Peyer's patch (tissue), 4 donors: ENCODE measurements at regions not wholly inside any gene's neighbourhood (a gene's known extent, or its start where the extent isn't known, plus 50 kb on each side); places are given as distances from the start of the nearest gene placed in this dataset.

Source experiments
- DNase-seq, 3 donors: peaks; one replicate each; pipeline ENCODE4 v3.0.0-alpha.2; 2017 to 2019
- H3K27ac ChIP-seq, 4 donors: fragments of 200-600 bp; sonication (generic); one replicate each; pipeline ENCODE4 v1.5.1; 2016 to 2019
- H3K27me3 ChIP-seq, 2 donors: fragments of 200-600 bp; sonication (generic); one replicate each; pipeline ENCODE4 v1.5.1; 2019
- H3K36me3 ChIP-seq, 3 donors: fragments of 200-600 bp; sonication (generic); one replicate each; pipeline ENCODE4 v1.5.1; 2016 to 2019
- H3K4me1 ChIP-seq, 4 donors: fragments of 200-600 bp; sonication (generic); one replicate each; pipeline ENCODE4 v1.5.1; 2016 to 2019
- H3K4me3 ChIP-seq, 4 donors: fragments of 200-600 bp; sonication (generic); 1 replicate in 3 of 4; 2 replicates in 1 of 4; pipeline ENCODE4 v1.5.1; 2016 to 2019; ENCODE audit warnings: mild to moderate bottlenecking in 1 of 4
- H3K9me3 ChIP-seq, 4 donors: fragments of 200-600 bp; sonication (generic); one replicate each; pipeline ENCODE4 v1.5.1; 2016 to 2019; ENCODE audit warnings: mild to moderate bottlenecking in 1 of 4
- POLR2A ChIP-seq, 2 donors: fragments of 450-650 bp; IDR thresholded peaks; one replicate each; pipeline ENCODE4 v1.5.1; 2017; ENCODE audit warnings: antibody characterized with exemption in 2 of 2, mild to moderate bottlenecking in 2 of 2, moderate library complexity in 2 of 2
- TF ChIP-seq, protein P1 (sequence below), 6 experiments: fragments of 450-650 bp in 4 of 6; fragments of 200-600 bp in 2 of 6; sonication (generic) in 1 of 6; IDR thresholded peaks; one replicate each; pipeline ENCODE4 v1.5.1; 2017 to 2019; ENCODE audit warnings: antibody characterized with exemption in 6 of 6, mild to moderate bottlenecking in 3 of 6, moderate library complexity in 1 of 6

DNA sequence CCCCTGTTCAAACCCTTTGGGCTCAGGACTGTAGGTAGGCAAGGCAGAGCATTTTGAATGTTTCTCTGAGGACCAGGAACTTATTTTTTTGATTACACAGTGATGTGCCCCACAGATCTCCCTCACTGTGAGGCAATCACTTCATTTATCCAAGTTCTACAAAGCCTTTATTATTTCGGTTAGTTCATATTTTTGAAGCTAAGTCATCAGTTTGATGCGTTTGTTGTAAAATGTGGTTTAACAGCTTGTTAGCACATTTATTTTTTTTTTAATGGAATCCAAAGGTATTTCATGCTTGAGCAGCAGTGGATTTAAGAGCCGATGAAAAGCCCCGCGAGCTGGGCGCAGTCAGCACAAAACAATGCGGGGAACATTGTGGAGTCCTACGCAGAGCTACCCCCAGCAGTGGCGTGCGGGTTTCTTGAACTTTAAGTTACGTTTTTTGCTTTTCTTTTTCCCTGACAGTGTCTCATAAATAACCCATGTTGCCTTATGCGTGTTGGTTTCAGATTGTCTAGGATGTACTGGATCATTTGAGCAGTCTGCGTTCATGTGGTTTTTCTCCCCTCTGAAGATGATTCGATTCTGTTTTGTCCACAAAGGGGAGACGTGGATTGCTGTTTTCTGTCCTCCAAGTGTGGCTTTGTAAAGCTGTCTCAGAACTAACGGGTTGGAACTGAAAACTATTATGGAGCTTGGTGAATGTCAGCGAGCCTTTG, 233.6 kb upstream of the BMP2 start:
- Histone ChIP-seq H3K4me1 (no peaks in the 10 kb centered on the region), H3K9me3 (no peaks in the 10 kb centered on the region), H3K27ac (peak overlapping the region in 3 of 4 donors; percentile 42 to 65 (median 57)), H3K36me3 (no peaks in the 10 kb centered on the region), H3K27me3 (no peaks in the 10 kb centered on the region), H3K4me3 (peak overlapping the region in 2 of 4 donors; percentile 7 to 22)
- no peak for DNase-seq
- no peak for TF ChIP-seq POLR2A (IDR thresholded peaks at IDR 0.05)
- TF ChIP-seq, protein P1, sequence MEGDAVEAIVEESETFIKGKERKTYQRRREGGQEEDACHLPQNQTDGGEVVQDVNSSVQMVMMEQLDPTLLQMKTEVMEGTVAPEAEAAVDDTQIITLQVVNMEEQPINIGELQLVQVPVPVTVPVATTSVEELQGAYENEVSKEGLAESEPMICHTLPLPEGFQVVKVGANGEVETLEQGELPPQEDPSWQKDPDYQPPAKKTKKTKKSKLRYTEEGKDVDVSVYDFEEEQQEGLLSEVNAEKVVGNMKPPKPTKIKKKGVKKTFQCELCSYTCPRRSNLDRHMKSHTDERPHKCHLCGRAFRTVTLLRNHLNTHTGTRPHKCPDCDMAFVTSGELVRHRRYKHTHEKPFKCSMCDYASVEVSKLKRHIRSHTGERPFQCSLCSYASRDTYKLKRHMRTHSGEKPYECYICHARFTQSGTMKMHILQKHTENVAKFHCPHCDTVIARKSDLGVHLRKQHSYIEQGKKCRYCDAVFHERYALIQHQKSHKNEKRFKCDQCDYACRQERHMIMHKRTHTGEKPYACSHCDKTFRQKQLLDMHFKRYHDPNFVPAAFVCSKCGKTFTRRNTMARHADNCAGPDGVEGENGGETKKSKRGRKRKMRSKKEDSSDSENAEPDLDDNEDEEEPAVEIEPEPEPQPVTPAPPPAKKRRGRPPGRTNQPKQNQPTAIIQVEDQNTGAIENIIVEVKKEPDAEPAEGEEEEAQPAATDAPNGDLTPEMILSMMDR (IDR thresholded peaks at IDR 0.05) = no peak

DNA sequence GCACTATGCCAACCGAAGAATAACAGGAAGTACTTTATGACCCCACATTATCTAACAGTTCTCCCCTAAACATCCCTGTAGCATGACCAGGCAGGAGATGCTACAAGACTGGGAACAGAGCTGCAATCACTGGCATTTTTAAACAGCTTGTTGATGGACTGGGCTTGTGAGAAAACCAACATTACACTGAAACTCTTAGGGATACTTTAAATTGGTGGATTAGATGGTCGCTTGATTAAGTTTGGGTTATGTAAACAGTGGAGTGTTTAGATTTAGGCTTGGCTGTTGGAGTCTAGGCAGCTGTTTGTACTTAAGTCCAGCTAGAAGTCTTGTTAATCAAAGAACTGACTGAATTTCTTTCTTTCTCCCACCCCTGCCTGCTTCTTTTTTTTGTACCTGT, 234.1 kb upstream of the BMP2 start:
- TF ChIP-seq, protein P1 (IDR thresholded peaks at IDR 0.05) = no peak
- TF ChIP-seq POLR2A (IDR thresholded peaks at IDR 0.05) = no peak
- no peak for DNase-seq
- Histone ChIP-seq H3K4me3 (no peak overlapping the region), H3K27ac (peak overlapping the region in 2 of 4 donors; percentile 57 to 65), H3K36me3 (no peaks in the 10 kb centered on the region), H3K9me3 (no peaks in the 10 kb centered on the region), H3K4me1 (no peaks in the 10 kb centered on the region), H3K27me3 (no peaks in the 10 kb centered on the region)

DNA sequence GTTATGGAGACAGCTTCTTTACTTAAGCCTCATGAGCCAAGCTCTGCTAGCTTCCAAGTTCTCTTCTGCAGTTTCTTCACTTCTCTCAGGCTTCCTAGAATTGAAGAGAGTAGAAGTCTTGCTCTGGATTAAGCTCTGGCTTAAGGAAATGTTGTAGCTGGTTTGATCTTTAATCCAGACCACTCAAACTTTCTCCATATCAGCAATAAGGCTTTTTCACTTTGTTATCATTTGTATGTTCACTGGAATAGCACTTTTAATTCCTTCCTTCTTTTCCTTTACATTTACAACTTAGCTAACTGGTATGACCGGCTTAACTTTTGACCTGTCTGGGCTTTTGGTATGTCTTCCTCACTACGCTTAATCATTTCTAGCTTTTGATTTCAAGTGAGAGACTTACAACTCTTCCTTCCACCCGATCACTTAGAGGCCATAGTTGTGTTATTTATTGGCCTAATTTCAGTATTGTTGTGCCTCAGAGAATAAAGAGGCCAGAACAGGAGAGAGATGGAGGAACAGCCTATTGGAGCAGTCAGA, 236.6 kb upstream of the BMP2 start:
- no peak for DNase-seq
- no peaks in the 10 kb centered on the region for H3K36me3 ChIP-seq

DNA sequence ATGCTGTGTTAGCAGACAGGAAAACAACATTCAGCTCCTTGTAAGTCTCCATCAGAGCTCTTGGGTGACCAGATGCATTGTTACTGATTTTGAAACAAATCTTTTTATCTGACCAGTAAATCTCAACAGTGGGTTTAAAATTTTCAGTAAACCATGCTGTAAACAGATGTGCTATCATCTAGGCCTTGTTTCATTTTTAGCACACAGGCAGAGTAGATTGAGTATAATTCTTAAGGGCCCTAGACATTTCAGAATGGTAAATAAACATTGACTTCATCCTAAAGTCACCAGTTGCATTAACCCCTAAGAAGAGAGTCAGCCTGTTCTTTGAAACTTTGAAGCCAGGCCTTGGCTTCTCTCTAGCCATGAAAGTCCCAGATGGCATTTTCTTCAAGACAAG, 237.2 kb upstream of the BMP2 start:
- Histone ChIP-seq H3K9me3 (no peaks in the 10 kb centered on the region), H3K4me3 (no peak overlapping the region), H3K27ac (no peak overlapping the region), H3K4me1 (no peaks in the 10 kb centered on the region), H3K27me3 (no peaks in the 10 kb centered on the region), H3K36me3 (no peaks in the 10 kb centered on the region)
- no peak for DNase-seq
- TF ChIP-seq, protein P1 (IDR thresholded peaks at IDR 0.05) = no peak
- TF ChIP-seq POLR2A (IDR thresholded peaks at IDR 0.05) = no peak

More for the DNA sequence above, 236.6 kb upstream of the BMP2 start:
- Histone ChIP-seq H3K4me1 (no peaks in the 10 kb centered on the region), H3K4me3 (no peak overlapping the region), H3K9me3 (no peaks in the 10 kb centered on the region), H3K27ac (no peak overlapping the region), H3K27me3 (no peaks in the 10 kb centered on the region)
- no peak for TF ChIP-seq POLR2A (IDR thresholded peaks at IDR 0.05)
- TF ChIP-seq, protein P1 (IDR thresholded peaks at IDR 0.05) = no peak

DNA sequence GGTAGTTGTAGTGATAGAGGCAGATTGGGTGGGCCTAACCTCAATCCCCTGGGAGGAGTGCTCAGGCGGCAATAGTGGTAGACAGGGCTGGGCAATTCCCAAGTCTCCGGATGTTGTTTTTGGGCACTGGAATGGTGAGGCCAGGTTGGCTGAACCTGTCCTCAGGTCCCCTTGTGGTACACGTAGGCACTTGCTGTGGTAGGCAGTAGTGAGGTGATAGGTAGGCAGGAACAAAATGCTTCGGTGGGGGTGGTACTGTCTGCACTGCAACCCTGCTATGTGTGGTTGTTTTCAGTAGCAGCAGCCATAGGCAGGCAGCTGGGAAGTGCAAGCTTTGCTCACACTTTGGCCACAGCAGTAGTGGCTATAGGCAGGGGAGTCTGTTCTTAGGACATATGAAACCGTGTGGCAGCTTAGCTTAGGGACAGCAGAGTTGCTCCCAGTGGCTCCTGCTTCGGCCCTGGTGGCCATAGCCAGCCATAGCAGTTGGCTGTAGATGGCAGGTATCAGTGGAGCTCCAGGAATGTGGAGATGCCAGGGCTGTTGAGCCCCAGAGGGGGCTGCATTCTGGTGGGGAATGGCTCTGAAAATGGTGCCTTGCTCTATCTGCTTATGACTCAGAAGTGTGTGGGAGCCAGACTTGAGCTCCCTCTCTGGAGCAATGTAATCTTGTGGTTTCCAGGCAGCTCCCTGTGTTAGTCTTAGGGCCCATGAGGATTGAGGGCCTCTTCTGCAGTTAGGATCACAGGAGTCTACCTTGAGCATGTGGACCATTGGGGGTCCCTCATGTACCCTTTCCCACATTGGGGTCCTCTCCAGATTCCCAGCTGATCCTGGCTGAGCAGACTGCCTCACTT, 241.8 kb upstream of the BMP2 start:
- DNase-seq = no peak
- Histone ChIP-seq H3K4me1 (no peaks in the 10 kb centered on the region), H3K27me3 (no peaks in the 10 kb centered on the region), H3K36me3 (no peaks in the 10 kb centered on the region), H3K27ac (no peak overlapping the region), H3K4me3 (no peak overlapping the region), H3K9me3 (no peaks in the 10 kb centered on the region)
- TF ChIP-seq, protein P1 (IDR thresholded peaks at IDR 0.05) = no peak
- no peak for TF ChIP-seq POLR2A (IDR thresholded peaks at IDR 0.05)
